NCI-H526 (cell line): ENCODE measurements at regions not wholly inside any gene's neighbourhood (a gene's known extent, or its start where the extent isn't known, plus 50 kb on each side); places are given as distances from the start of the nearest gene placed in this dataset.

Experiments used
- DNase-seq, 2 experiments: peaks; one replicate each; lab custom pipeline; 2025; lab: John Stamatoyannopoulos, UW

DNA sequence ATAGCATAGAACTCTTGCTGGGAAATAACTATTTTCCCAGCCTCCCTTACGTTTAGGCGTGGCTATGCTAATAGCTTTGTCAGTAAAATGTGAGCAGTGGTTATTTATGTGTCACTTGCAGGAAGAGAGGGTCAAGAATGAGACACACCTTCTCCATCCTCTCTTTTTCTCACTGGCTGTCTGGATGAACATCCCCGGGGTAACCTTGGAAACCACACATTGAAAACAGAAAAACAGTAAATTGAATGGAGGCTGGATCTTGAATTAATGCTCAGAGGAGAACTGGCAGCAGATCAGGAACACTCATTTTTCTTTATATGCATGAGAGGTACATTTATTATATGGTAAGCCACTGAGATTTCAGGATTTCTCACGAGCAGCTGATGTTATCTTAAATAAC lies 127.6 kb downstream of the DNAJB9 start:
- DNase-seq = no peak

DNA sequence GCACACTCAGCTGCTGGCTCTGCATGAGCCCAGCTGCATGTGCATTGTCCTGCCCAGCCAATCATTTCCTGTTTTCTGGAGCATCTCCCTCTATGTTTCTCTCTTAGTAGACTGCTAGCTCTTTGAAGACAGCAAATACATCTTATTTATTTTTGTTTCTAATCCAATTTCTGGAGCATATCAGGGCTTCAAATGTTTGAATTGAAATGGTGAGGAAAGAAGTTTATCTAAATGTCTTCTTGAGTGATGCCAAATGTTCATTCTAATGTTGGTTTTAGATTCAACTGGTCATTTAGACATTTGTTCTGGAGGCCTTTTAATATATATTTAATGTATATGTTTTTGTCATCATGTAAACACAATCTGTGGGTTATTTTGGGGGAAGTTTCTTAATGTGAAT lies 141.9 kb downstream of the DNAJB9 start:
- no peak for DNase-seq

DNA sequence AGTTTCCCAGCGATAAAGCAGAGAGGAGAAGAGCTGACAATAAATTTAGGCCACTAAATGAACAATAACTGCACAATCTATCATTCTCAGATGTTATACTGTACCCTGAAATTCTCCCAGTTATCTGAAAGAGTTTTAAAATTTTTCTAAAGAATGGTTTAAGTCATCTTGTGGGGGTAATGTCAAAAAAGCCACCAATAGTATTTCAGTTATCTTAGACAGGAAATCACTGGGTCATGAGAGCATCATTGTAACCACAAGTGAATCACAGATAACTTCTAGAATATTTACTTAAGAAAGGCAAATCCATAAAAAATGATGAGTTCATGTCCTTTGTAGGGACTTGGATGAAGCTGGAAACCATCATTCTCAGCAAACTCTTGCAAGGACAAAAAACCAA lies 147.1 kb downstream of the DNAJB9 start:
- DNase-seq = no peak

DNA sequence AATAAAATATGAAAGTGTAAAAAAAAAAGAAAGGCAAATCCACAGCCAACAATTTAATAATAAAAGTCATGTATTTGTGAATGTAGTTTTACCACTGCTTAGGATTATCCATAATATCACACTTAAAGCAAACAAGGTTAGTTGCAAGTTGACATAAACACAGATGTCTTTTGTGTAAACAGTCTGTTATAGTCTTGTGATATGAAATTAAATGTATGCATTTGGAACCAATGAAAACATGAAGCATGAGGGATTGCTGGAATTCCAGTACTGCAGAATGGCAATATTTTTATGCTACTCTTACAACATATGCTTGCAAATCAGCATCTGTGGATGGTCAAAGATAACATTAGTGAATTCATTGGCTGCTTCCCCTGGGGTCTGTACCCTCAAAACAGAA lies 148.1 kb downstream of the DNAJB9 start:
- DNase-seq = no peak

DNA sequence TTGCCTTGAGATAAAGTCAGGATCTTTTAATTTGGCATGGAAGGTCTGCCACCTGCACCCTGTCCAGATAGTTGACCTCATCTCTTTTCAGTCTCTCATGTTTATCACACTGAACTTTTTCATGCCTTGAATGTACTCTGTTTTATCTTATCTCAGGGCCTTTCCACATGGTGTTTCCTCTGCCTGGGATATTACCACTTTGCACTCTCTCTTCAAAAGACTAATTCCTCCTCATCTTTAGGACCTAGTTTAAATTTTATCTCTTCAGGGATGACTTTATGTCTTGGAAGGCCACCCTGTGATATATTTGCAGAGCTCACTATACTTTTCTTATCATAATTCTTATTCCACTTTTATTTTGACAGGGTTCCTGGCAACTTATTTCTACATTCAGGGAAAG lies 150.0 kb downstream of the DNAJB9 start:
- DNase-seq = no peak

DNA sequence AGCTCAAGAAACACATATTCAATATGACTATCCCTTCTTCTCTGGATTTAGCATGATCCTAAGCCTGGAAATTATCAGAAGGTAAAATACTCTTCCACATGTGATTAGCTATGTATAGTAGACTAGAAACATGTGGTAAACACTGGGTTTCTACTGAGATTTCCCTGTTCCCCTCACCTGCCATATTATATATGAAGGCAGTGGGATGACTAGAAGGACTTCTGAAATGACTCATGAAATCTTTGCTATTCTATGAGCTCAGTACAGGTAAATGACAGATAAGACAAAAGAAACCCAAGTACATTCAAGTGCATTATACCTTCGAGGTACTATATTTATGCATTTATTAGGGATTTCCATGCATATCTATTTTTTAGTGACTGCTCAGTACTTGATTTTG lies 152.9 kb downstream of the DNAJB9 start:
- no peak for DNase-seq

DNA sequence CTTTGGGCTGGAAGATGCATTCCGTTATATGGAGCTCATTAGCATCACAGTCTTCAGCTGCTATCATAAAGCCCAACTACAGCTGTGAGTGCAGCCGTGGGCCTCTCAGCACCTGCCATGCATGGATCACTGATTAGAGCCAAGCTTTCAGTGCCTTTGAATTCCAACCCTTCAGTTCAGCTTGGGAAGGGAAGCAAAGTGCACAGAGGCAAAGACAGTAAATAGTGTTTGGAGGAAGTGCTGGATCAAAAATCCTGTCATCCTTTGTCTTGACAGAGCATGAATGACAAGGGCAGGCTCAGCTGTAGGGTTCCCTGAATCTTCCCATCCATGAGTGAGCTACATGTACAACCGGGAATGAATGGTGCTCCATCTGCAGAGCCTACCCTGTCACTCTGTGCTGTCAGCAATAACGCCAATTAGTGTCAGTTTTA lies 153.7 kb downstream of the DNAJB9 start:
- DNase-seq = peak in 1 of 2 experiments; percentile 28

DNA sequence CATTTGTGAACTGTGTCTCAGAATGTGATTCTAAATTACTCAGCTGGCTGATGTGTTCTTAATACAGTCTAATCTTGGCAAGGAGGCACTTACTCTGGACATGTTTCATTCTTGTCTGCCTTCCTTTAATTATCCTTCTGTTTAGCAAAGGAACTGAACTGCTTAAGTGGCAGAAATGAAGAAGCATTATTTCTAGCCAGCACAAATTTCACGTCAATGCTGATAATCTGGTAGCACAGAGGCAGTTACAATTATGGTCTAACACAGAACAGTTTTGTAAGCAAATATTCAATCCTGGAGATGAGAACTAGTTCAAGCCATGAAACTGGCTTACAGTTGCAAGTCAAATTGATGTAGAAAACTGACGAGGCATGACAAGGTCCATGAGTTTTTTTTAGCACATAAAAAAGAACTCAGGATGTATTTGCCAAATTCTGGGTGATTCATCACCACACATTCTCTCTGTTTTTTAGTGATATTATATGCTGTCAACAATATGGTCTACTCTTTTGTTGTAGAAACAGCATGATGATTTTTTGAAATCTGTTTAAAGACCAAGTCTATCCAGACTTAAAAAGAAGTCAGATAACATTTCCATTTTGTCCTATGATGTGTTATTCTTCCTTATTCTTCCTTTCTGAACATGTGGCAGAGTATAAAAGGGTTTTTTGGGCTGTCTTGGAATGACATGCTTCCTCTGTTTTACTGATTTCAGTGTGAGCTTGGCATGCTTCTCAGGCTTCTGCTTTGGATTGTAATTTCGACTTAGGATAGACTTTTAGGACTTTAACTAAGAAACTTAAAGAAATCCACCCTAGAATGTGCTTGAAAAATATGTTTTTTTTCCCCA lies 154.8 kb downstream of the DNAJB9 start:
- DNase-seq = no peak

DNA sequence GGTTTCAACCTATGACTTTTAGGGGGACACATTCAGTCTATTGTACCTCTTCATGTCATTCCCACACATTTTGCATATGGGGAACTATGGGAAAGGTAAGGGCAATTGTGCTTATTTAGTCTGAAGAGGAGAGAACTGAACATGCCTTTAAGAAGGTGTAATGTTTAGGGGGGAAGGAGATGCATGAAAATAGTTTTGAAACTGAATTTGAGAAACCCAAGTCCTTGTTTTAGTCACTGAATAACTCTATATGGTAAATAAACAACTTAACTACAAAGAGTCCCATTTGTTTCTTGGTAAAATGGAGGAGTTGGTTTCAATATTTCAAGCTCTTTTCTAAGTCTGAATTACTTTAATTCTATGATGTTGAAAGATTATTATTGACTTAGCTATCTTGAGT lies 166.1 kb downstream of the DNAJB9 start:
- DNase-seq = no peak

DNA sequence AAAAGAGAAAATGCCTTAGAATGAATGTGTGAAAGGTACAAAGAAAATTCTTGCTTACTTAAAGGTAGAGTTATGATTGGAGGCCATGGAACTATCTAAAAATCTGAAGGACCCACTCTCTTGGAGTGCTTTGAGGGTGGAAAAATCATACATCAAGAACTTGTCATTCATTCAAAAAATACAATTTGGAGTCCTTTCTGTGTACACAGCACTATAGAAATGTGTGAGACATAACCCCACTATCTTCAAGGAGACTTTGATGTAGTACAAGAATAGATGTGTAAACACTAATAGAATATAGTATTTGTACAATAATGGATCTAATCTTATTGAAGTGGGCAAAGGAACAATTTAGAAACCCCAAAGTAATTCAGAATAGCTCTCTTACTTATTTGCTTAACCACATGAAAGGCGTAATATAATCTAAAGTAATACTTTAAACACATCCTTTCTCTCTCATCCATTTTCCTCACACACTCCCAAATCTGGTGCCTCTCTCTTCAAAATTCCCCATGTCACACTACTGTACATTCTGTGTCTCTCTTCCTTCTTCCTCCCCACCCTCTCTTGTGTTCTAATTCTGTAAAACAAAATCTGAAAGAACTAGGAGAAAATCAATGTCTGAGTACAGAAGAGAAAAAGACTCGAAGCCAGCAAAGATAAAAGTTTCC lies 166.7 kb downstream of the DNAJB9 start:
- DNase-seq = no peak

DNA sequence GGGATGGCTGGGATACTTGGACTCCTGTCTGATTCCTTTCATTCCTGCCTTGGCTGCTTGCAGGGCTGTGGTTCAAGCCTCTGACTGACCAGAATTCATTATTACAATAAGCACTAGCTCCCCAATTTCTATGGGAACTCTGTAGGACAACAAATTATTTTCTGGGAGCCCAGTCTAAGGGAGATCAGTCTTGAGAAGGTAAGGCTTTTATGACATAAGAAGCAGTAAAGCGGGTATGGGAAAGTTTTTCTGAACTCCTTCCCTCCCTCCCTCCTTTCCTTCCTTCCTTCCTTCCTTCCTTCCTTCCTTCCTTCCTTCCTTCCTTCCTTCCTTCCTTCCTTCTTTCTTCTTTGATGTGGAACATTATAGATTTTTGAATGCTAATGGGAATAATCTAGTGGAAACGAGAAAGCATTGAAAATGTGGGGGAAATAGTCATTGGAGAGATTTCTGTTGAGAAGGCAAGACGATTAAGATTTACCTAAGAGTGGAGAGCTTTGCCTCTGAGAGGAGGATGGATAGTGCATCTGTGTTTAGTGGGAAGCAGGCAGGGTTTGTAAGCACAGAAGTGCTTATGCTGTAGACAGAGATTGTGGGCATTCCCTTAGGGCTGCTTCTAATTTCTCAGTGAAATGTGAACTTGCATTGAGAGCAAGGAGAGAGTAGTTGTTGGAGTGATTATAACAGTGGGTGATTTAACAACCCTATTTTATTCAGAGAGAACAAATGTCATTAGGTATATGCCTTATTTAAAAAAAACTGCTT lies 201.5 kb downstream of the DNAJB9 start:
- DNase-seq = no peak

DNA sequence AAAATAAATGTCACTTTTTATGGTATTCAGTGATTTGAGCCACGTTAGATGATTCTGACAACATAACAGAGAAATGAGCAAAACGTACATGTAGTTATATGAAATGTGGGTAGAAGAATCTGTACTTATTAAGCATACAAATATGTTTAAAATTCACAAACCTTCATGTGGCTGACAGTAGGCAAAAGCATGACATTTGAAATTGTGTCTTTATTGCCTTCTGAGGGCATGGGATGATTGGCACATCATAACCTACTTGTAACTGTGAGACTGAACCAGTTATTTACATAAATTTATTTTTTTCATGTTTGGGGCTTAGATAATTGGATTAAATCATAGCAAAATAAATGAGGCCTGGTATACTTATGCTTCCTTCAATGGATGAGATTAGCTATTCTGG lies 202.2 kb downstream of the DNAJB9 start:
- no peak for DNase-seq

DNA sequence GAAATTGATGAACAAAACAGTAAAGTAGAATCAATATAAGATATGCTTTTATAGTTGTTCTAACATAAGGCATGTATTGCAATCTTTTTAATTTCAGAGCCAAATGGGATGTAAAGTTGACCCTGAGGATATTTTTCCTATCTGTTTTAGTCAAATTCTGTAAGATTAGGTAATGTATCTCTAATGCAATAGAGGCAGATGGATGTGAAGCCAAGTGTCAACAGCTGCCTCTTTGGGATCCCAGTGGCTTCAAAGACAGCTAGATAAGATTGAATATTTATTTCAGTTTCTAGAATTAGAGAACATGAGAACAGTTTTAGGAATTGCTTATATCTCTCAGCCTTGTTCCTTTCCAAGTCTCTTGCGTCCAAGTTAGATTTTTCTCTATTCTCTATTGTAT lies 208.3 kb downstream of the DNAJB9 start:
- DNase-seq = no peak

DNA sequence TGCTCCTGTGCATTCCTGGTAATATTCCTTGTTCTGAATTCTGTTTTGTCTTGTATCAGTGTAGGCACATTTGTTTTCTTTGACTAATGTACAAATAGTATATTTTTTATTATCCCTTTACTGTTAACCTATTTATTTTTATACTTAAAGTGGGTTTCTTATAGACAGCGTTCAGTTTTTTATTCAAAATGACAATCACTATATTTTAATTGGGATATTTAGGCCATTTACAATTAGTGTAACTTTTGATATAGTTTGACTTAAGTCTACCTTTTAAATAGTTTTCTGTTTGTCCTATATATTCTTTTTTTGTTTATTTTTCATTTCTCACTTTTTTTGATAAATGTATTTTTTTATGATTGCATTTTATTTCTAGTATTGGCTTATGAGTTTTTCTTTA lies 219.8 kb downstream of the DNAJB9 start:
- DNase-seq = no peak

DNA sequence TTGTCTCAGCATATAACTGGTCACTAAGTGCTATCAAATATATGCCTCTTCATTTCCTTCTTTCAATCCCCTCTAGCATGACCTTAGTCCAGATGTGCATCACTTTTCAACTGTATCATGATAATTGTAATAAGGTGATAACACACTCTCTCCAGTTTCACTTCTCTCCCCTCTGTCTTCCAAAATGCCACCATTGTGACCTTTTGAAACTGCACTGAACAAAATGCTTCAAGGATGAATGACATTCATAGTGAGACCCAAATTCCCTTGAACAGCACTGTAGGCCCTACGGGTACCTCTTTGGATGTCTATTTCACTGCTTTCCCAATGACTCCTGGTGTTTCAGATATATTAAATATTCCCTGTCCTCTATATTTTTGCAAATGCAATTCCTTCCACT lies 224.8 kb downstream of the DNAJB9 start:
- DNase-seq = no peak

DNA sequence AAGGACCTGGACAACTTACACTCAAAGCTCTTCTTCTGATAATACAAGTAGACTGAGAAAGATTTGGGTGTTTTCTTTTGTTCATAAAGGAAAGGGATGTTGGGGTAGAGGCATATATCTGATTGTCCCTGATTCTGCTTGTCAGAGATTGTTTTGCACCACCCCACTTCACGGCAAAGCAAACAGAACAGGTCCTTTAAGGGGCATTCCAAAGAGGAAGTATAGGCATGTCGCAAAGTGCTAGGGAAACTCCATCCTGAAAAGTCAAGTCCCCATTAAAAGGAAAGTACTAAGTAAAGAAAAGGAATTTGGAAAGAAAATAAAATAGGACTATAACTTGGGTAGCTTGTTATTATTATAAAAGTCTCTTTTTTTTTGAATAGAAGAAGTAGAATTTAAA lies 233.0 kb downstream of the DNAJB9 start:
- DNase-seq = no peak

DNA sequence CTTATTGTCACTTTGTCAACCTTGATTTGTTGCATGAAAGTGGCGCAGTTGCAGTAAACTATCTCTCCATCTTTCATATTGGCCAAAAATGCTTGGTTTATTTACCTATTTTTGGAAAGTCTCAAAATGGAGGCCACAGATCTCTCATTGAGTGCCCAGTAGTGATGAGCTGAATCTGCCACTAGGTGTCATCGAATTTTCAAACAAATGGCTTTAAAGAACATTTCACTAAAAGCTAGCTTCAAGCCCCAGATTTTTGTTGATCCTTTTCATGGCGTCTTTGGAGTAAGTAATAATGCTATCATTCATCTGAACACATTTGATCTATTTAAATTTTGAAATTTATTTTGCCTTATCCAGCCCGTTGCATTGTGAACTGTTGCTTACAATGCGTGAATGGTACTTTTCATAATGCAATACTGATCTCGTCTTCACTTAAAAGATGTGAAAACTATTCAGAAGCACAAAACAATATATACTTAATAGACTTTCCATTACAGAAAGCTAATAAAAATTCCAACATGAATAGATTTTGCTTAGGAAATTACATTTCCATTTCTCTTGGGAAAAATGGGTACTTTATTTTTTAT lies 236.2 kb downstream of the DNAJB9 start:
- peak in 1 of 2 experiments; percentile 53 for DNase-seq

DNA sequence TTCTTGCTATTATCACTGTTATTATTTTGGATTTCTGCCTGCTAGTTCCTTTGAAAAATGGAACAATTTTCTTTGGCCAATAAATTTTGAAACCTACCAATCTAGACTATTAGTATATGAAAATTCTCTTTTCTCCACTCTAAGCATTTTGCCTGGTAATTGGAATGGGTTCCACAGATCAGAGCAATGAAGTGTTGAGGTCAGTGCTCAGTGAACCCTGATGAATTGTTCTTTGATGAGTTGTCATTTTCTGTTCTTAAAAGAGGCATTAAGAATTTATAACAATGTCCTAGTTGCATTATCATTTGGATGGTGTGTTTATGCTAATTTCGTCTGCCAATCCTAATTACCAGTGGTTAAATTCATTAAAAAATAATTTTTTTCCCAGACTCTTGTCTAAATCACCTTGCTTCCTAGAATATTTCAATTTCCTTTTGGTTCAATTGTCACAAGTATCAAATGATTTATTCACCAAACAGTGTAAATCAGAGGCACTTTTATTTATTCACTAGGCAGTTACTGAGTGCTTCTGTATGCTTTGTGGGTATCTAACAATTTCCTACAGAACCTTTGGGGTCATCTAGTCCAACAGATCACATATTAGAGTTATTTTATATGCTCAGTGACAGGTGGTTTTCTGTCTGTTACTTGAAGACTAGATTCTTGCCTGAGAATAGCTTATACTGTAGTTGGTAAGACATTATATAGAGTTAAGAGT lies 239.0 kb downstream of the DNAJB9 start:
- no peak for DNase-seq

DNA sequence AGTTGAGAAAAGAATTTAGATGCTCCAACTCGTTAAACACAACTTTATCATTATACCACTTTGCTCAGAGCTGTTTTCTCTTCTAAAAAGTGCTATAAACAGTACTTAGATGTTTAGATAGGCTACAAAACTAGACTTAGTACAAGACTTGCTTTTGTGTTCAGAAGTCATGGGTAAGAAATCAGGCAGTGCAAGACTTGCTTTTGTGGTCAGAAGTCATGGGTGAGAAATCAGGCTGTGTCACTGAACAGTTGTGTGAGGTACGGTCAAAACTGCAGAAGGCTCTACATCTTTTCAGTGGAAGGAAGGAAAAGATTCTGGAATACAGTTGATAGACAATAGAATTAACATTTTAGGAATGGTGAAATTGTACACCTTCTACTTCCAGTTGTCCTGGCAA lies 239.7 kb downstream of the DNAJB9 start:
- DNase-seq = no peak

DNA sequence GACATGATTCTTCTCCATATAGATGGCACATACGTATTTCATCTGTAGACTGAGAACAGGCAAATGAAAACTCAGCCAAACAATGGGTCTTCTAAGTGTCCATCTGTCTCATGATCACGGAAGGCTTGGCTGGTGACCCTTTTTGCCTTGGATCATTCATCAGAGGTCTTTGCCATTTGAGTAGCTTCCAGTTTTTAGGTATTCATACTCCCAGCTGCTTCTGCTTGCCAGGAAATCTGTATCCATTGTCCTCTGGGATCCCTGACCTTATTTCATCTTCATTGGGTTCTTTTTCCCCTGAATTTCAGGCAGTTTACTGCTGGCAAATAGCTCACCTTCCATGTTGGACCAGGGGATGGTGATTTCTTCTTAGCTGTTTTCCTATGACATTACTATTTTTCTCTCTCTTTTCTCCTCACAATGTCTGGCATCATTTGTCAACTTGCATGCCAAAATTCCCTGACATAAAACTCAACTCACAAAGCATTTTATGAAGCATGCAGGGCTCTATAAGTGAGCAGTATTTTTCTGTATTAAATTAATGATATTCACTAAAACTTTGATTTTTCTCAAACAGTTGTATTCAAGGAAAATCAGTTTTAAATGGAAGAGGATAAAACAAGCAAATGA lies 241.2 kb downstream of the DNAJB9 start:
- no peak for DNase-seq
